ENCODE measurements at regions not wholly inside any gene's neighbourhood (a gene's known extent, or its start where the extent isn't known, plus 50 kb on each side); places are given as distances from the start of the nearest gene placed in this dataset.

GRCh38 chr5:3011764-3012017, 260.2 kb upstream of the IRX2 start:
- Histone ChIP-seq H3K9me3 (no peaks in the 10 kb centered on the region), H3K27ac (no peak overlapping the region), H3K36me3 (no peaks in the 10 kb centered on the region), H3K27me3 (replicated peaks; ENCODE audit: insufficient read depth) (no peaks in the 10 kb centered on the region), H3K4me1 (replicated peaks) (no peaks in the 10 kb centered on the region), H3K4me3 (no peak overlapping the region)
- no peak for DNase-seq (ENCODE audit: low spot score)
- 94% methylated on average over 3 of the region's 3 CpGs for WGBS
- TF ChIP-seq POLR2AphosphoS5 (IDR thresholded peaks at IDR 0.05) (no peak), POLR2A (IDR thresholded peaks at IDR 0.05) (no peak), CTCF (IDR thresholded peaks at IDR 0.05) (no peak)
- intact Hi-C loops (cut with DNase I) = no loop called here

GRCh38 chr5:3010953-3011763, 259.7 kb upstream of the IRX2 start:
- WGBS = 90% methylated on average over 9 of the region's 9 CpGs
- no peaks in the 10 kb centered on the region for H3K36me3 ChIP-seq
- TF ChIP-seq POLR2AphosphoS5 (IDR thresholded peaks at IDR 0.05) = no peak
- H3K27me3 ChIP-seq (replicated peaks; ENCODE audit: insufficient read depth) = no peaks in the 10 kb centered on the region
- DNase-seq (ENCODE audit: low spot score) = no peak
- H3K4me3 ChIP-seq = no peak overlapping the region
- no peak overlapping the region for H3K27ac ChIP-seq
- no peaks in the 10 kb centered on the region for H3K4me1 ChIP-seq (replicated peaks)
- intact Hi-C loops (cut with DNase I) = no loop called here
- no peaks in the 10 kb centered on the region for H3K9me3 ChIP-seq

GRCh38 chr5:3010301-3010952, 258.9 kb upstream of the IRX2 start:
- Histone ChIP-seq H3K36me3 (no peaks in the 10 kb centered on the region), H3K9me3 (no peaks in the 10 kb centered on the region), H3K27me3 (replicated peaks; ENCODE audit: insufficient read depth) (no peaks in the 10 kb centered on the region), H3K27ac (no peak overlapping the region), H3K4me3 (no peak overlapping the region), H3K4me1 (replicated peaks) (no peaks in the 10 kb centered on the region)
- no peak for TF ChIP-seq CTCF (IDR thresholded peaks at IDR 0.05)
- no peak for TF ChIP-seq POLR2AphosphoS5 (IDR thresholded peaks at IDR 0.05)
- no peak for TF ChIP-seq POLR2A (IDR thresholded peaks at IDR 0.05)
- DNase-seq (ENCODE audit: low spot score) = no peak
- WGBS = 49% methylated on average over 9 of the region's 9 CpGs
- intact Hi-C loops (cut with DNase I) = no loop called here

- intact Hi-C loops (cut with DNase I) = no loop called here
- Histone ChIP-seq H3K4me3 (no peak overlapping the region), H3K27me3 (replicated peaks; ENCODE audit: insufficient read depth) (no peaks in the 10 kb centered on the region), H3K9me3 (no peaks in the 10 kb centered on the region), H3K27ac (no peak overlapping the region), H3K4me1 (replicated peaks) (no peaks in the 10 kb centered on the region), H3K36me3 (no peaks in the 10 kb centered on the region)
- 78% methylated on average over 6 of the region's 6 CpGs for WGBS
- no peak for TF ChIP-seq CTCF (IDR thresholded peaks at IDR 0.05)
- no peak for TF ChIP-seq POLR2A (IDR thresholded peaks at IDR 0.05)
- TF ChIP-seq POLR2AphosphoS5 (IDR thresholded peaks at IDR 0.05) = no peak
- DNase-seq (ENCODE audit: low spot score) = no peak
These were observed 258.1 kb upstream of the IRX2 start for GRCh38 chr5:3009605-3010004.

GRCh38 chr5:3007577-3007976, 256.1 kb upstream of the IRX2 start:
- DNase-seq (ENCODE audit: low spot score) = no peak
- TF ChIP-seq POLR2A (IDR thresholded peaks at IDR 0.05) (no peak), POLR2AphosphoS5 (IDR thresholded peaks at IDR 0.05) (no peak), CTCF (IDR thresholded peaks at IDR 0.05) (no peak)
- intact Hi-C loops (cut with DNase I) = no loop called here
- Histone ChIP-seq H3K36me3 (no peaks in the 10 kb centered on the region), H3K27ac (no peak overlapping the region), H3K4me3 (no peak overlapping the region), H3K4me1 (replicated peaks) (no peaks in the 10 kb centered on the region), H3K9me3 (no peaks in the 10 kb centered on the region), H3K27me3 (replicated peaks; ENCODE audit: insufficient read depth) (no peaks in the 10 kb centered on the region)
- WGBS = 60% methylated on average over 3 of the region's 3 CpGs
